ENCODE measurements at regions not wholly inside any gene's neighbourhood (a gene's known extent, or its start where the extent isn't known, plus 50 kb on each side); places are given as distances from the start of the nearest gene placed in this dataset.
"Not testable (repeated sequence)": the region's sequence is repeated elsewhere in the genome, so short reads cannot be mapped to it uniquely, and the experiment has no call there.

GRCh38 chr3:28575746-28576613 lies 227.4 kb upstream of the AZI2 start:
- DNase-seq, result no peak

GRCh38 chr3:28576614-28577200 lies 228.1 kb upstream of the AZI2 start:
- DNase-seq, result no peak

GRCh38 chr3:28577941-28578500 lies 229.4 kb upstream of the AZI2 start:
- DNase-seq, result no peak

GRCh38 chr3:28586325-28586724 lies 237.7 kb upstream of the AZI2 start:
- DNase-seq, result no peak

GRCh38 chr3:28587723-28588122 lies 239.1 kb upstream of the AZI2 start:
- no peak for DNase-seq

- DNase-seq, result no peak
Measured at GRCh38 chr3:28590216-28590615, 241.6 kb upstream of the AZI2 start.

- DNase-seq, result no peak
Measured at GRCh38 chr3:28590860-28591259, 242.2 kb upstream of the AZI2 start.

GRCh38 chr3:28595372-28595771 lies 246.7 kb upstream of the AZI2 start:
- no peak for DNase-seq

GRCh38 chr3:28597452-28597851 lies 248.8 kb upstream of the AZI2 start:
- no peak for DNase-seq

- DNase-seq, result no peak
Measured at GRCh38 chr3:28598165-28598564, 249.5 kb upstream of the AZI2 start.

- no peak for DNase-seq
Measured at GRCh38 chr3:28601291-28601690, 252.7 kb upstream of the AZI2 start.

- no peak for DNase-seq
Measured at GRCh38 chr3:28606283-28606682, 257.7 kb upstream of the AZI2 start.

GRCh38 chr3:28612232-28612631 lies 263.6 kb upstream of the AZI2 start:
- DNase-seq, result no peak

- no peak for DNase-seq
Measured at GRCh38 chr3:28613511-28614106, 265.0 kb upstream of the AZI2 start.

GRCh38 chr3:28615071-28615470 lies 266.4 kb upstream of the AZI2 start:
- DNase-seq, result no peak

- no peak for DNase-seq
Measured at GRCh38 chr3:28615971-28616370, 267.3 kb upstream of the AZI2 start.

- DNase-seq, result no peak
Measured at GRCh38 chr3:28617821-28618220, 269.2 kb upstream of the AZI2 start.

GRCh38 chr3:28623106-28623505 lies 274.5 kb upstream of the AZI2 start:
- DNase-seq, result no peak

- no peak for DNase-seq
Measured at GRCh38 chr3:28624084-28624483, 275.5 kb upstream of the AZI2 start.

- DNase-seq, result not testable (repeated sequence)
Measured at GRCh38 chr3:28627843-28628242, 279.2 kb upstream of the AZI2 start.

GRCh38 chr3:28634019-28634418 lies 285.4 kb upstream of the AZI2 start:
- DNase-seq, result no peak

- no peak for DNase-seq
Measured at GRCh38 chr3:28637742-28638141, 289.1 kb upstream of the AZI2 start.

- no peak for DNase-seq
Measured at GRCh38 chr3:28645149-28645548, 296.5 kb upstream of the AZI2 start.

GRCh38 chr3:28646435-28646834 lies 297.8 kb upstream of the AZI2 start:
- DNase-seq, result no peak
